Neuron (in vitro differentiated cells): ENCODE measurements at regions not wholly inside any gene's neighbourhood (a gene's known extent, or its start where the extent isn't known, plus 50 kb on each side); places are given as distances from the start of the nearest gene placed in this dataset.

ENCODE experiments used
- H2AFZ ChIP-seq: one replicate; pipeline ENCODE4 v1.6.1; 2013; ENCODE audit warnings: low read depth, mild to moderate bottlenecking, inconsistent platforms, low read length, moderate library complexity
- H3K27me3 ChIP-seq: one replicate; pipeline ENCODE4 v1.6.1; 2013; ENCODE audit warnings: low read length; ENCODE audit not compliant: insufficient read depth
- H3K36me3 ChIP-seq: one replicate; pipeline ENCODE4 v1.6.1; 2013; ENCODE audit warnings: low read length; ENCODE audit not compliant: insufficient read depth
- H3K4me1 ChIP-seq: one replicate; pipeline ENCODE4 v1.6.1; 2013; ENCODE audit warnings: low read length; ENCODE audit not compliant: insufficient read depth
- H3K4me3 ChIP-seq: 2 replicates; pipeline ENCODE4 v1.5.1; 2013; ENCODE audit warnings: mild to moderate bottlenecking, low read length, moderate library complexity
- H3K9me3 ChIP-seq: one replicate; pipeline ENCODE4 v1.6.1; 2013; ENCODE audit warnings: low read length

DNA sequence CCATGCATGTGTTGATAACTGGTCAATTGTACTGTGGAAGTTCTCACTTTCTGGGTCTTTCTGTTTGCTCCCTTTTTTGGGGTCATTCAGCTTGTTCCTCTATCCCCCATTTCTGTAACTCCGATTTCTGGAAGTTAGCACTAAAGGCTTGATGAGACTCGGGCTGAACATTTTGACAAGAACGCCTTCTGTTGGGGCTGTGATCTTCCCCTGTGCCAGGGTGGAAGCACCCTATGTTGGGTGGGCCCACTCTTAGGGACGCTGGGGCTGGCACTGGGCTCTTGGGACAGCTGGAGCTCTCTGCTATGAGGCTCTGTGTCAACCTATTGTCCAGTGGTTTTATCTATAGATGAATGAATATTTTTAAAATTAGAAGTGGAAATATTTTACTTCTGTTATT is 60.1 kb upstream of the FRMD1 start:
- Histone ChIP-seq H3K9me3 (no peaks in the 10 kb centered on the region), H3K4me3 (no peak overlapping the region), H2AFZ (no peak overlapping the region), H3K4me1 (no peaks in the 10 kb centered on the region), H3K36me3 (no peaks in the 10 kb centered on the region), H3K27me3 (no peaks in the 10 kb centered on the region)

DNA sequence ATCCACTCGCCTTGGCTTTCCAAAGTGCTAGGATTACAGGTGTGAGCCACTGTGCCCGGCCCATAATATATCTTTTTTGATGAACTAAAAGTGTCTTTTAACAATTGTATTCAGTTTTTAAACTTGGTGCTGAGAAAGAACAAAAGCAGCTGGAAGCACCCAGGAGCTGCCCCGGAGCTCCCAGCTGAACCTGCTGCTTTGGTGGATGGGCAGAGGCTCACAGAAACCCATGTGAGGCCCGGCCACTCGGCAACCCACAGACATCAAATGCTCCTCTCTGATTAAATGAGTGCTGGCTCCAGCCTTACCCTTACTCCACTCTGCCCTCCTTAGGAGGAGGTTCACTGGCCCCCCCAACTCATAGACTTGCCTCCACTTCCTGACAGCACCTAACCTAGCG is 59.4 kb upstream of the FRMD1 start:
- H3K9me3 ChIP-seq = no peaks in the 10 kb centered on the region

DNA sequence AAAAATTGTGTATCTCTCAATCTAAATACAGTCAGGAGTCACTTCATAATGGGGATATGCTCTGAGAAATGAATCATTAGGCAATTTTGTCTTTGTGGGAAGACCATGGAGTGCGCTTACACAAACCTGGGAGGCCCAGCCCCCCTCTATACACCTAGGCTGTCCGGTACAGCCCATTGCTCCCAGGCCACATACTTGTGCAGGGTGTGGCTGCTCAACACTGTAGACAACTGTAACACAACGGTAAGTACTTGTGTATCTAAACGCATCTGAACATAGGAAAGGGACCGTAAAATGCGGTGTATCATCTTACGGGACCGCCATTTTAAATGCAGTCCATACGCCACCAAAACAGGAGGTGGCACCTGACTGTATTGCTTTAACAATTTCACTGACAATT is 58.0 kb upstream of the FRMD1 start:
- no peaks in the 10 kb centered on the region for H3K9me3 ChIP-seq
- no peaks in the 10 kb centered on the region for H3K4me1 ChIP-seq
- H2AFZ ChIP-seq = no peak overlapping the region
- H3K4me3 ChIP-seq = no peak overlapping the region
- H3K27me3 ChIP-seq = no peaks in the 10 kb centered on the region
- no peaks in the 10 kb centered on the region for H3K36me3 ChIP-seq

More for the DNA sequence above, 59.4 kb upstream of the FRMD1 start:
- Histone ChIP-seq H2AFZ (no peak overlapping the region), H3K36me3 (no peaks in the 10 kb centered on the region), H3K4me1 (no peaks in the 10 kb centered on the region), H3K27me3 (no peaks in the 10 kb centered on the region), H3K4me3 (no peak overlapping the region)

DNA sequence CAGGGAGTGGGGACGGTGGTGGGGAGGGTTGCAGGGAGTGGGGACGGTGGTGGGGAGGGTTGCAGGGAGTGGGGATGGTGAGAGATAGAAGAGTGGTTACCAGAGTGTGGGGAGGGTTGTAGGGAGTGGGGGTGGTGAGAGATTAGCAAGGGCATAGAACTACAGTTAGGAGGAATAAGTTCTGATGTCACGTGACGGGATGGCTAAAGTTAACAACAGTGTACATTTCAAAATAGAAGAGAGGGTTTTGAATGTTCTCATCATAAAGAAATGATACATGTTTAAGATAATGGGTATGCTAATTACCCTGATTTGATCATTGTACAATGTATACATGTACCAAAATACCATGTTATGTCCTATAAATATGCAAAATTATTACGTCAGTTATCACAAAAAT is 57.6 kb upstream of the FRMD1 start:
- H3K36me3 ChIP-seq = no peaks in the 10 kb centered on the region
- H3K4me3 ChIP-seq = no peak overlapping the region
- no peaks in the 10 kb centered on the region for H3K27me3 ChIP-seq
- H3K9me3 ChIP-seq = no peaks in the 10 kb centered on the region
- H2AFZ ChIP-seq = no peak overlapping the region
- no peaks in the 10 kb centered on the region for H3K4me1 ChIP-seq

DNA sequence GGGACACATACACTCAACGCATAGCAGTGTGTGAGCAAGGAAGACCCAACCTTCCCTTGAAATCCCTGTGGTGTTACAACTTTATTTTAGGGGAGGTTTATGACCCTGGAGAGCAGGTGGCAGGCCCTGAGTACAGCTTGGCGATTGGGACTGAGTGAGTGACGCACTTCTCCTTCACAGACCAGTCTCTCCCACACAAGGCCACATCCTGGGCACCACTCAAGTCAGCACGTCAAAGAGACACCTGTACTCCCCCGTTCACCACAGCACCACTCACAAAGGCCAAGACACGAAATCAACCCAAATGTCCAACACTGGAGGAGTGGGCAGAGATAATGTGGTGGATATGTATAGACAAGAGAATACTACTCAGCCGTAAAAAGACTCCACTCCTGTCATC is 57.0 kb upstream of the FRMD1 start:
- Histone ChIP-seq H3K27me3 (no peaks in the 10 kb centered on the region), H3K4me1 (no peaks in the 10 kb centered on the region), H2AFZ (no peak overlapping the region), H3K4me3 (no peak overlapping the region), H3K9me3 (no peaks in the 10 kb centered on the region), H3K36me3 (no peaks in the 10 kb centered on the region)

DNA sequence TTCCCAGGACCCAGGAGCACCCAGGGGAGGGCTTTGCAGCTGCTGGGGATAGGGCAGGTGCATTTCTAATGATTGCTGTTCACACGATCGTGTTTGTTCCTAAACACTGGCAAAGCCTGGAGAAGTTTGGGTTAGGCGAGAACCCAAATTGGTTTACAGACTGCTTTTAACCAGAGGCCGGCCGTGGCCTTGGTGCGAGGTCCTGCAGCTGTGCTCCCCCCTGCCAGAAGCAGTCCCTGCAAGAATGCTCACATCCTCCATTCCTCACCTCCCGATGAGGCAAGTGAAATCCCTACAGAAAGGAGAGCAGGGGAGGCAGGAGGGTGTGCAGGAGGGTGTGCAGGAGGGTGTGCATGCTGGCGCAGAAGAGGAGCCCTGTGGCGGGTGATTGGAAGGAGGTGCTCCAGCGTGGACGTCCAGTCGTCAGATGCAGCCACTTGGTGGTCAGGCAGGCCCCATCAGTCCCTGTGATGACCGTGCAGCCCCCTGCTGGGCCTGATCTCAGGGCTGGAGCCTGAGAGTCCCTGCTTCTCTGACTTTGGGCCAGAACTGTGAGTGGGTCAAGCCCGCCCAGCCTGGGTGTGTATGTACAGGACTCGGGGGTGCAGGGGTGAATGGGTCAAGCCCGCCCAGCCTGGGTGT is 55.7 kb upstream of the FRMD1 start:
- H3K9me3 ChIP-seq = no peaks in the 10 kb centered on the region
- H3K36me3 ChIP-seq = no peaks in the 10 kb centered on the region
- H3K4me3 ChIP-seq = no peak overlapping the region
- no peaks in the 10 kb centered on the region for H3K4me1 ChIP-seq
- H2AFZ ChIP-seq = no peak overlapping the region
- H3K27me3 ChIP-seq = no peaks in the 10 kb centered on the region

DNA sequence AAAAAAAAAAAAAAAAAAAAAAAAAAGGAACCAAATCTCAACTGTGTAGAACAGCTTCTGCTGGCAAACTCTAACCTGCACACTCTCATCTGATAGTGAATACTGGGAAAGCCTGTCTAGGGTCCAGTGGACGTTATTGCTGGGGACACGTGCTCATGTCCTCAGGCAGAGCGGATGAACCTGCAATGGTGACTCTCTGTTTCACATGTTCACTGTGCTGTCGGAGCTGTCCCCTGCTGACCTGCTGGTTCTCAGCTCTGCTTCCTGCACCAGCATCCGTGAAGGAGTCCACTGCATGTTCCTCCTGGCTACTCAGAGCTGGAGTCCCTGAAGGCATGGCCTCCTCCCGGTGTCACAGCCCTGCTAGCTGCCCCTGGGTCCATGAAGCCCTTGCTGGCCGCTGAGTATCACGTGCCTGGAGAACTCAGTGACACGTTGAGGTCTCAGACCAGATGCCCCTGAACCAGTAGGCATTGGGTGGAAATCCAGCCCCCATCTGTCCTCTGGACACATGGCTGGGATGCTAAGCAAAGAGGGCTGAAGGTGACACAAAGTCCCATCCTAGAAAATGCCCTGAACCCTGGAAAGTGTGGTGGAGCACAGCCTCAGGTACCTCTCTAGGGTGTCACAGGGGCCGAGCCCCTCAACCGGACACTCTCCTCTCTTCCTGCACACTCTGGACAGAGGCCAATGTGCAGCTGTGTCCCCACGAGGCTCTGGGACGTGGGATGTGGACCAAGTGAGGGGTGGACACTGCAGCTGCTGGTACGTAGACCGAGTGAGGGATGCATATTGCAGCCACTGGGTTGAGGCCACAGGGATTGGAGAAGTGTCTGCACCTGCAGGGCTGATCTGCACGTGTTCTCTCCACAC is 54.9 kb upstream of the FRMD1 start:
- Histone ChIP-seq H3K9me3 (no peaks in the 10 kb centered on the region), H3K4me3 (no peak overlapping the region), H3K36me3 (no peaks in the 10 kb centered on the region), H3K27me3 (no peaks in the 10 kb centered on the region), H2AFZ (no peak overlapping the region), H3K4me1 (no peaks in the 10 kb centered on the region)

DNA sequence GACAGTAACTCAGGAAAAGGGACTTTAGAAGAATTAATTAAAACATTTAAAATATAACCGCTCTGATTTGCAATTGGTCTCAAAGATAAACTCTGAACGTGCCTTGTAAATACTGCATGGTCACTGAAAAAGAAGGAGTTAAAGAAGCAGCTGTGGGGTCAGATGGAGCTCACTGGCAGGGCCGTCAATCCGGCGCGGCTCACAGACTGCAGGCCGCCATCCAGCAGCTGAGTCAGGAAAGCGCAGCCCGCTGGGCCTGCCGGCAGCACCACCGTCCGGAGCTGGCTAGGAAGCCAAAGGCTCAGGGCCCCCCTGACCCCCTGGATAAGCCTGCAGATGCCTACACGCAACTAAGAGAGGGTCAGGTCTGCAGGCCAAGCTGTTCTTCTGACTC is 54.2 kb upstream of the FRMD1 start:
- Histone ChIP-seq H3K4me1 (no peaks in the 10 kb centered on the region), H2AFZ (no peak overlapping the region), H3K36me3 (no peaks in the 10 kb centered on the region), H3K9me3 (no peaks in the 10 kb centered on the region), H3K4me3 (no peak overlapping the region), H3K27me3 (no peaks in the 10 kb centered on the region)

DNA sequence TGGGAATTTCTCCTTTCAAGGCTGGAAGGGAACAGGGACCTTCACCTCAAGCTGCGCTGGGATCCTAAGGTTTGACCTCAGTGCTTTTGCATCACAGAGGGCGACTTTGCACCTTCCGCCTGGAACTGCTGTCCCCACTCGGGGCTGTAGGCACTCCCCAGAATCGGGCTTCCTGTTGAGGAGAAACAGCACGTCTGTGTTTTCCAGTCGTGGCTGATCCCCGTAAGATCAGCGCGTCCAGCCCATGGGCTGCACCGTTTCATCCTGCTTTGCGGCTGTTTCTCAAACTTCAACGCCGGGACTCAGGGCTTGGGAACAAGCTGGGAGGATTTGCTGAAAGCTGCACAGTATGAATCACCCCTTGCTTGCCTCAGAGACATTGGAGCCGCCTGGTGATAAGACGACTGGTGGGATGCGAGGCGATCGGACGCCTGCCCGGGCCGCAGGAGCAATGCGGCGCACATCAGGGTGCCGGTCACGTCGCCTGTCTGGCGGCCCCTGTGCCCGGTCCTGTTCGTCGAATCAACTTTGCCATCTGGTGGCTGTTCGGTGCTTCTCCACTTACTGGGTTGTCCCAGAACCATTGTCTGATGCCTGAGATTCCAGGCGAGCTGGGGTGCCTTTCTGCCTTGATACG is 53.6 kb upstream of the FRMD1 start:
- Histone ChIP-seq H2AFZ (no peak overlapping the region), H3K27me3 (no peaks in the 10 kb centered on the region), H3K4me3 (no peak overlapping the region), H3K36me3 (no peaks in the 10 kb centered on the region), H3K4me1 (no peaks in the 10 kb centered on the region), H3K9me3 (no peaks in the 10 kb centered on the region)

DNA sequence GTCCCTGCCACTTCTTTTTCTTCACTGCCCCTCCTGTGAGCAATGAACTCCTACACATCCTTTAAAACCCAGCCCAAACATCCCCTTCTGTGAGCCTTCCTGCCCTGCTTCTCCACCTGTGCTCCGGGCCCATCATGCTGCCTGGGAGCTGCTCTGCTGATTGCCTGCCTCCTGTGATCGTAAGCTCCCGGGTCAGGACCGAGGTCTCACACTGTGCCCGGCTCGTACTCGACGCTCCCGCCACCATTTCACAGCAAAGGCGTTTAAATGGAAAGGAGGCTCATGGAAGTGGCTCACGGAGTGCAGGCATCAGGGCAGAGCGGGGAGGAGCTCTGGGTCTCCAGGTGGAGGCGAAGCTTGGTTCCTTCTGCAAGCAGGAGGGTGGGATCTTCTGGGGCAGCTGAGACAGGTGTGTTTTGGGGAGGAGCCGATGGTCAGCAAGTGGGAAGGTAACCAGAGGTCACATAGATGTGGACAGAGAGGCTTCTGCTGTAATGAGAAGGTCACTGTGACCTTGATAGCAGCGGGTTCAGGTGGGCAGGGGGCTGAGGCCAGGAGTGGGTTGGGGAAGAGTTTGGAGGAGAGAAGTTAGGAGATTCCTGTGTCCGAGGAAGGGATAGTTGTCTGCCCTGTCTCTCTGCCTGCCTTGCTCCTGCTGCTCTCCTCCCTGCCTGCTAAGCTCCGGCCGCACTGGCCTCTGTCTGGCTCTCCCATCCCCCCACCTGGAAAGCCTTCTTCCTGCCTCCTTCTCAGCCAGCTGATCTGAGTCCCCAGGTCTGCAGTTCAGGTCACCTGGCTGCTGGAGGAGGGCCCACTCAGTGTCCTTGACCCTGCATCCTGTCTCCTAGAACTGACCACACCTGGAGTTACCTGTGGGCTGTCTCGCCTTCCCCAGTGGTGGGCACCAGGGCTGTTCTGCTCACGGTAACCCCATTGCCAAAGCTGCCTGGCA is 52.7 kb upstream of the FRMD1 start:
- no peaks in the 10 kb centered on the region for H3K4me1 ChIP-seq
- no peak overlapping the region for H2AFZ ChIP-seq
- no peak overlapping the region for H3K4me3 ChIP-seq

DNA sequence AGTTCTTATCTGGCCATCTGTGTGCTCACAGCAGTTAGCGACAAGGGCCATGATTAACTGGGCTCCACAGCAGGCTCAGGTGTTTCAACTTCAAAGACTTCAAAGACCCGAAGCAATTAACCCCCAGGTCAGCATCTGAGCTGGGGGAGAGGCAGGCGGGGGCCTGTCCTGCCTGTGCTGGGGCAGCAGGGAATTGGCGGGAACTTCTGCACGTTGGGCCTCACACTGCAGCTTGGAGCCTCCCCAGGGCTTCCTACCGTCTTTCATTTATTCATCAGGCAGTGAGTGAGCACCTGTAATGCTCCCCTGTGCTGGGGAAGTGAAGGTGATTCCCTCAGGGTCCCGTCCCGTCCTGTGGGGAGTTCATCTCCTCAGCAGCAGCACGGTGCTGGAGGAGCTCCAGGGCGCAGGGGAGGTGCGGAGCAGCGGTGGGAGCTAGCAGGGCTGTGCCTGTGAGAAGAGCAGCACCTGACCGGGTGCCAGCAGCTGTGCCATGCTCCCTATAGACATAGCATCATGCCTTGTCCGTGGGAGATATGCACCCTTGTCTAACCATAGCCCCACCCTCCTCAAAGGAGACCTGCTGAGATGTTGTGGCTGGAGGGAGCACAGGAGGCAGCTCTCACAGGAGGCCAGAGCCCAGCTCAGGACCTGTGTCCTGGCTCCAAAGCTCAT is 51.8 kb upstream of the FRMD1 start:
- Histone ChIP-seq H3K27me3 (no peaks in the 10 kb centered on the region), H3K4me1 (no peaks in the 10 kb centered on the region), H3K4me3 (no peak overlapping the region), H3K36me3 (no peaks in the 10 kb centered on the region), H2AFZ (no peak overlapping the region), H3K9me3 (no peaks in the 10 kb centered on the region)

More for the DNA sequence above, 52.7 kb upstream of the FRMD1 start:
- Histone ChIP-seq H3K27me3 (no peaks in the 10 kb centered on the region), H3K36me3 (no peaks in the 10 kb centered on the region), H3K9me3 (no peaks in the 10 kb centered on the region)

DNA sequence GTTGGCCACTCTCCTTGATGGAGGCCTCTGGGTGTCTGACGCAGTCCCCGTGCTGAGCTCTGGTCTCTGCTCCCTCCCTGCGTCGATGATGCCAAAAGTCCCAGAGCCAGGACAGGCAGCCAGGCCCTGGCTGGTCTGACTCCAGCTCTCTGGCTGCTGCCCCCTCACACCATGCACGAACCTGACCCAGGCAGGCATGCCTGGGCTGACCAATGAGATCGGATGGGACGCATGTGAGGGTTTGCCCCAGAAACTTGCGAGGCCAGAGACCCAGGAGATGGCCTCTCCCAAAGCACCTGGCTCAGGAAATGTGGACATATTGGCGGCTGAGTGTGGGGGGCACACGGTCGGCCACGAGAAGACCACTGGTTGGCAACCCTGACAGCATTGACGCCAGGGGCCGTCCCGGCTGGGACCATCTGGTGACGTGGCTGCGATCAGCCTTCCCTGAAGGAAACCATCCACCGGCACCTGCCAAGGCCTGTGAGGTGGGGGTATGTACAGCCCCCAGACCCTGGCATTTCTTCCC is 51.2 kb upstream of the FRMD1 start:
- no peaks in the 10 kb centered on the region for H3K4me1 ChIP-seq
- no peaks in the 10 kb centered on the region for H3K9me3 ChIP-seq
- no peak overlapping the region for H3K4me3 ChIP-seq
- no peak overlapping the region for H2AFZ ChIP-seq
- no peaks in the 10 kb centered on the region for H3K27me3 ChIP-seq
- H3K36me3 ChIP-seq = no peaks in the 10 kb centered on the region
